Thyroid gland (tissue), 4 donors: ENCODE measurements at regions not wholly inside any gene's neighbourhood (a gene's known extent, or its start where the extent isn't known, plus 50 kb on each side); places are given as distances from the start of the nearest gene placed in this dataset.

Source experiments
- DNase-seq, 2 donors: peaks; one replicate each; pipeline ENCODE4 v3.0.0-alpha.2; 2019
- H3K27ac ChIP-seq, 3 donors: fragments of 200-600 bp; sonication (generic); 1 replicate in 2 of 3; 2 replicates in 1 of 3; pipeline ENCODE4 v1.5.1; 2016 to 2019; ENCODE audit warnings: mild to moderate bottlenecking in 1 of 3, moderate library complexity in 1 of 3
- H3K27me3 ChIP-seq: fragments of 200-600 bp; sonication (generic); one replicate; pipeline ENCODE4 v1.5.1; 2019
- H3K36me3 ChIP-seq, 2 donors: fragments of 200-600 bp; sonication (generic); one replicate each; pipeline ENCODE4 v1.5.1; 2016 to 2019
- H3K4me1 ChIP-seq, 2 donors: fragments of 200-600 bp; sonication (generic); one replicate each; pipeline ENCODE4 v1.5.1; 2017 to 2019
- H3K4me3 ChIP-seq, 3 donors: fragments of 200-600 bp; sonication (generic); replicated peaks in 1 of 3; 1 replicate in 2 of 3; 2 replicates in 1 of 3; pipeline ENCODE4 v1.5.1; 2016; ENCODE audit warnings: mild to moderate bottlenecking in 1 of 3
- H3K9me3 ChIP-seq: fragments of 200-600 bp; sonication (generic); one replicate; pipeline ENCODE4 v1.5.1; 2017
- CTCF ChIP-seq, 6 experiments: fragments of 200-600 bp in 3 of 6; fragments of 450-650 bp in 3 of 6; sonication (generic) in 3 of 6; IDR thresholded peaks; one replicate each; pipeline ENCODE4 v1.5.1; 2016 to 2019; ENCODE audit warnings: antibody characterized with exemption in 6 of 6, mild to moderate bottlenecking in 2 of 6, inconsistent platforms in 1 of 6, moderate library complexity in 1 of 6
- POLR2A ChIP-seq, 2 donors: fragments of 450-650 bp; IDR thresholded peaks; one replicate each; pipeline ENCODE4 v1.6.1; 2017; ENCODE audit warnings: antibody characterized with exemption in 2 of 2, mild to moderate bottlenecking in 2 of 2, moderate library complexity in 1 of 2
- WGBS, 2 donors: methylation state at CpG; one replicate each; pipeline ENCODE4 v1.1.5; 2017; 5-methylcytosine and 5-hydroxymethylcytosine counted together
- intact Hi-C: fragments of 100-400 bp; cut with DNase I; formaldehyde crosslinking; loops from one replicate; pipeline ENCODE4 v1.15.1; 2023

DNA sequence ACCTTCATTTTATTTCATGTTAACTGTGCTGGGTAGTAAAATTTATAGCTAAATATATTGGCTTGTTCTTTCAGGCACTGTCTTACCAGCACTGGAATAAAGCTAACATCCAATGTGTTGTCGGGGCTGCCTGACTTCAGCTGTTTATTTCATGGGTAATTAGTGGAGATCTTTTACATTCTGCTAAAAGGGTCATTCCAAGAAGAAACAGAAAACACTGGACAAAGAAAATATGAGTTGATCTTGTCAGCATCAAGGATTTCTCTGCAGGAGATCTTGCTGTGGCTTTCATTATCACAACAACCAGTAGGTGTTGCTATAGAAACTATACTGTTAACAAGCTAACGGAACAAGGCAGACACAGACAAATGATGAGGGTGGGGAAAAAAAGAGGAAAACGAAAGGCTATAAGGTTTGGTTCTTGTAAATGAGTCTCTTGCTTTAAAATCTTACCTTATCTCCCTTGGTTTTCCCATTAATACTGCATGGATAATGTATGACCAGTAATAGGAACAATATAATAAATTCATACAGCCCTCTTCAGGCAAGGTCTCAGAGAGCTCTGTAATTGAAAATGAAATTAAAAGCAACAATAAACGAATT, 206.8 kb downstream of the SIM1 start:
- no peak for DNase-seq
- H3K4me1 ChIP-seq = no peaks in the 10 kb centered on the region
- H3K9me3 ChIP-seq = no peaks in the 10 kb centered on the region
- 33 to 37% methylated on average over 4 of the region's 4 CpGs for WGBS, 2 donors
- no peak overlapping the region for H3K4me3 ChIP-seq
- intact Hi-C loops = no loop called here
- no peaks in the 10 kb centered on the region for H3K27me3 ChIP-seq
- H3K27ac ChIP-seq = no peak overlapping the region
- H3K36me3 ChIP-seq = no peaks in the 10 kb centered on the region
- TF ChIP-seq CTCF (IDR thresholded peaks at IDR 0.05) = no peak
- no peak for TF ChIP-seq POLR2A (IDR thresholded peaks at IDR 0.05)

GRCh38 chr6:100255701-100256100, 209.0 kb downstream of the SIM1 start:
- 74 to 80% methylated on average over 5 of the region's 5 CpGs for WGBS, 2 donors
- Histone ChIP-seq H3K36me3 (no peaks in the 10 kb centered on the region), H3K27me3 (no peaks in the 10 kb centered on the region), H3K9me3 (no peaks in the 10 kb centered on the region), H3K4me1 (no peaks in the 10 kb centered on the region), H3K4me3 (no peak overlapping the region), H3K27ac (no peak overlapping the region)
- TF ChIP-seq POLR2A (IDR thresholded peaks at IDR 0.05) (no peak), CTCF (IDR thresholded peaks at IDR 0.05) (no peak)
- DNase-seq = no peak
- intact Hi-C loops = no loop called here

DNA sequence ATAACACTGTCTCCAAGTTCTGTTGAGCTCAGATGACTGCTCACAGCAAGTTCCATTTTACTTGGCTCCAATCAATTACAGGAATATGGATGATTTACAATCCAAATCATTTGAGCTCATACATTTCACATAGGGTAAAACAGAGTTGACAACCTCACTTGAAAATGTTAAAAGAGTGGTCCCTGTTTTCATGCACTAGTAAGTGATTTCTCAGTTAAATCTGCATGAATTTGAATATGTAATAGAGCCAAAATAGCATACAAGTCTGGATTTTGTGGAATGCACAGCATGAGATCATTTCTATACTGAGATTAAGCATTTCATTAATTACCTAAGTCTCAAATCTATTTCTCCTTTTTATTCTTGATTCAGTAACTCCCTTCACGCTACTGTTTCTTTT, 217.6 kb downstream of the SIM1 start:
- H3K36me3 ChIP-seq = no peaks in the 10 kb centered on the region
- no peak for DNase-seq
- H3K4me1 ChIP-seq = no peaks in the 10 kb centered on the region
- no peak overlapping the region for H3K4me3 ChIP-seq
- TF ChIP-seq CTCF (IDR thresholded peaks at IDR 0.05) (no peak), POLR2A (IDR thresholded peaks at IDR 0.05) (no peak)
- WGBS, 2 donors = 92 to 95% methylated on average over 1 of the region's 1 CpG
- no peaks in the 10 kb centered on the region for H3K27me3 ChIP-seq
- no peak overlapping the region for H3K27ac ChIP-seq
- intact Hi-C loops = no loop called here
- H3K9me3 ChIP-seq = no peaks in the 10 kb centered on the region

- DNase-seq = no peak
- H3K27ac ChIP-seq = no peak overlapping the region
- no peaks in the 10 kb centered on the region for H3K36me3 ChIP-seq
- TF ChIP-seq POLR2A (IDR thresholded peaks at IDR 0.05) = no peak
- no peak for TF ChIP-seq CTCF (IDR thresholded peaks at IDR 0.05)
- H3K27me3 ChIP-seq = no peaks in the 10 kb centered on the region
- H3K4me1 ChIP-seq = no peaks in the 10 kb centered on the region
- H3K4me3 ChIP-seq = no peak overlapping the region
- no peaks in the 10 kb centered on the region for H3K9me3 ChIP-seq
- WGBS, 2 donors = 30 to 47% methylated on average over 1 of the region's 1 CpG
- intact Hi-C loops = no loop called here
Measured at GRCh38 chr6:100246206-100246605, 218.5 kb downstream of the SIM1 start.

- Histone ChIP-seq H3K9me3 (no peaks in the 10 kb centered on the region), H3K36me3 (no peaks in the 10 kb centered on the region), H3K27ac (no peak overlapping the region), H3K4me1 (no peaks in the 10 kb centered on the region), H3K4me3 (no peak overlapping the region), H3K27me3 (no peaks in the 10 kb centered on the region)
- intact Hi-C loops = no loop called here
- no peak for DNase-seq
- no peak for TF ChIP-seq CTCF (IDR thresholded peaks at IDR 0.05)
- TF ChIP-seq POLR2A (IDR thresholded peaks at IDR 0.05) = no peak
Measured at GRCh38 chr6:100240798-100241197, 223.9 kb downstream of the SIM1 start.
